Keratinocyte (primary cell): ENCODE measurements at regions not wholly inside any gene's neighbourhood (a gene's known extent, or its start where the extent isn't known, plus 50 kb on each side); places are given as distances from the start of the nearest gene placed in this dataset.

Experiments used
- EZH2 ChIP-seq: IDR thresholded peaks from one replicate; pipeline ENCODE4 v1.6.1; 2012; ENCODE audit warnings: inconsistent platforms, mild to moderate bottlenecking, low read length, moderate library complexity
- TF ChIP-seq, protein P1 (sequence below), 3 experiments: IDR thresholded peaks in 1 of 3; conservative IDR thresholded peaks in 1 of 3; optimal IDR thresholded peaks in 1 of 3; 2 replicates in 2 of 3; 3 replicates in 1 of 3; pipeline versions ENCODE3 to v1.5.1; 2011; ENCODE audit warnings: low read length in 3 of 3, mild to moderate bottlenecking in 3 of 3, moderate library complexity in 2 of 3, control low read depth in 1 of 3, inconsistent platforms in 1 of 3; ENCODE audit not compliant: insufficient read depth in 2 of 3; ENCODE audit errors: extremely low read depth in 1 of 3

DNA sequence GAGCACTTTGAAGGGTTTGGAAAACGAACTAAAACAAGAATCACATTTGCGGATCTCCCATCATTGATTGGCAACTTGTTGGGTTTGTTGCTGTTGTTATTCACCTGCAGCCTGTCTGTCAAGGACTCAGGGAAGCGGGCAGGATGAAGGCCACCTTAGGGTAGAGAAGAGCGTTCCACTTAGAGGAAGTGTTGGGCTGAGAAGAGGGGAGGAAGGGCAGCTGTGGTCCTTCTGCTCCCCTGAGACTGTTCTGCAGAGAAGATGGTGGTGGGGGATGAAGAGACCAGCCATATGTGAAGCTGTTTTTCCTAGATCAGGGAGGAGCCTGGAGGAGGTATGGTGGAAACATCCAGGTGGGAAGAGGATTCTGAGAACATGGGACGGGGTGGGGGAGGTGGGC, 70.6 kb upstream of the CPEB4 start:
- no peak for TF ChIP-seq EZH2
- TF ChIP-seq, protein P1, sequence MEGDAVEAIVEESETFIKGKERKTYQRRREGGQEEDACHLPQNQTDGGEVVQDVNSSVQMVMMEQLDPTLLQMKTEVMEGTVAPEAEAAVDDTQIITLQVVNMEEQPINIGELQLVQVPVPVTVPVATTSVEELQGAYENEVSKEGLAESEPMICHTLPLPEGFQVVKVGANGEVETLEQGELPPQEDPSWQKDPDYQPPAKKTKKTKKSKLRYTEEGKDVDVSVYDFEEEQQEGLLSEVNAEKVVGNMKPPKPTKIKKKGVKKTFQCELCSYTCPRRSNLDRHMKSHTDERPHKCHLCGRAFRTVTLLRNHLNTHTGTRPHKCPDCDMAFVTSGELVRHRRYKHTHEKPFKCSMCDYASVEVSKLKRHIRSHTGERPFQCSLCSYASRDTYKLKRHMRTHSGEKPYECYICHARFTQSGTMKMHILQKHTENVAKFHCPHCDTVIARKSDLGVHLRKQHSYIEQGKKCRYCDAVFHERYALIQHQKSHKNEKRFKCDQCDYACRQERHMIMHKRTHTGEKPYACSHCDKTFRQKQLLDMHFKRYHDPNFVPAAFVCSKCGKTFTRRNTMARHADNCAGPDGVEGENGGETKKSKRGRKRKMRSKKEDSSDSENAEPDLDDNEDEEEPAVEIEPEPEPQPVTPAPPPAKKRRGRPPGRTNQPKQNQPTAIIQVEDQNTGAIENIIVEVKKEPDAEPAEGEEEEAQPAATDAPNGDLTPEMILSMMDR (optimal IDR thresholded peaks at IDR 0.05 in 1 of 3, IDR thresholded peaks at IDR 0.05 in 1 of 3, conservative IDR thresholded peaks at IDR 0.05 in 1 of 3; ENCODE audit: extremely low read depth in 1 of 3, insufficient read depth in 2 of 3, low read length in 3 of 3), result no peak
